K562 (cell line): ENCODE measurements at regions not wholly inside any gene's neighbourhood (a gene's known extent, or its start where the extent isn't known, plus 50 kb on each side); places are given as distances from the start of the nearest gene placed in this dataset.

Experiments used
- HCFC1 ChIP-seq: IDR thresholded peaks from 2 replicates; pipeline ENCODE4 v1.6.1; 2012; ENCODE audit warnings: low read depth, low read length, improper control_type of control experiment
- KAT2B ChIP-seq: IDR thresholded peaks from one replicate; pipeline ENCODE4 v1.6.1; 2012; ENCODE audit warnings: low read depth, mild to moderate bottlenecking, control low read depth, inconsistent platforms, low read length, moderate library complexity
- NR4A1 ChIP-seq, 2 experiments: fragments of 250-450 bp in 1 of 2; fragments of 450-650 bp in 1 of 2; sonication (Bioruptor Pico) in 1 of 2; IDR thresholded peaks; 2 replicates each; pipeline versions ENCODE4 v1.4.0 to v1.6.1; 2016 to 2020; ENCODE audit warnings: mild to moderate bottlenecking in 2 of 2, missing compliant biosample characterization in 1 of 2, missing genetic modification characterization in 1 of 2, moderate library complexity in 1 of 2
- POLR2A ChIP-seq: fragments of 450-650 bp; conservative IDR thresholded peaks from 2 replicates; pipeline ENCODE4 v1.6.1; 2016
- POLR2AphosphoS5 ChIP-seq: IDR thresholded peaks from 2 replicates; pipeline ENCODE4 v1.6.1; 2011; ENCODE audit warnings: mild to moderate bottlenecking, low read depth, low read length, moderate library complexity; ENCODE audit not compliant: control insufficient read depth, insufficient read depth
- SMARCC2 ChIP-seq: fragments of 450-650 bp; IDR thresholded peaks from 2 replicates; pipeline ENCODE4 v1.6.1; 2017; ENCODE audit warnings: antibody characterized with exemption, moderate library complexity, mild to moderate bottlenecking, low read depth
- SP2 ChIP-seq: IDR thresholded peaks from 2 replicates; pipeline ENCODE4 v1.6.1; 2011; ENCODE audit warnings: mild to moderate bottlenecking, low read depth, low read length, moderate library complexity; ENCODE audit not compliant: poor library complexity, severe bottlenecking; ENCODE audit errors: extremely low read depth
- SRF ChIP-seq, 2 experiments: fragments of 250-450, 450-650 bp in 1 of 2; sonication (Bioruptor Pico) in 1 of 2; sonication (generic) in 1 of 2; formaldehyde crosslinking; IDR thresholded peaks; 2 replicates each; pipeline versions ENCODE4 v1.5.0 to v1.5.1; 2020 to 2022; ENCODE audit warnings: mild to moderate bottlenecking in 1 of 2, missing genetic modification reagents in 1 of 2
- ZNF140 ChIP-seq: fragments of 250-450 bp; sonication (Bioruptor Pico); IDR thresholded peaks from 2 replicates; pipeline ENCODE4 v1.8.0; 2021; ENCODE audit warnings: moderate library complexity, mild to moderate bottlenecking, inconsistent platforms
- ZNF274 ChIP-seq: IDR thresholded peaks from 2 replicates; pipeline ENCODE4 v1.6.1; 2011; ENCODE audit warnings: low read depth, mild to moderate bottlenecking, low read length, moderate library complexity, borderline replicate concordance
- TF ChIP-seq, protein P1 (sequence below), 3 experiments: IDR thresholded peaks in 2 of 3; conservative IDR thresholded peaks in 1 of 3; 2 replicates each; pipeline ENCODE4 v1.5.1; 2011 to 2012; ENCODE audit warnings: low read length in 3 of 3, mild to moderate bottlenecking in 3 of 3, control low read depth in 2 of 3, improper control_type of control experiment in 1 of 3, inconsistent platforms in 1 of 3, low read depth in 1 of 3, mixed read lengths in 1 of 3, moderate library complexity in 1 of 3; ENCODE audit not compliant: insufficient read depth in 2 of 3
- TF ChIP-seq, protein P2 (sequence below): sonication (generic); formaldehyde crosslinking; IDR thresholded peaks from 2 replicates; pipeline ENCODE4 v1.9.0; 2022; ENCODE audit warnings: mild to moderate bottlenecking, missing genetic modification reagents
- TF ChIP-seq, protein P3 (sequence below): IDR thresholded peaks from 2 replicates; pipeline ENCODE4 v1.6.1; 2016; ENCODE audit warnings: missing genetic modification characterization, missing compliant biosample characterization
- TF ChIP-seq, protein P4 (sequence below): fragments of 450-650 bp; IDR thresholded peaks from 2 replicates; pipeline ENCODE4 v1.6.1; 2018; ENCODE audit warnings: mild to moderate bottlenecking, low read depth; ENCODE audit not compliant: partially characterized antibody

DNA sequence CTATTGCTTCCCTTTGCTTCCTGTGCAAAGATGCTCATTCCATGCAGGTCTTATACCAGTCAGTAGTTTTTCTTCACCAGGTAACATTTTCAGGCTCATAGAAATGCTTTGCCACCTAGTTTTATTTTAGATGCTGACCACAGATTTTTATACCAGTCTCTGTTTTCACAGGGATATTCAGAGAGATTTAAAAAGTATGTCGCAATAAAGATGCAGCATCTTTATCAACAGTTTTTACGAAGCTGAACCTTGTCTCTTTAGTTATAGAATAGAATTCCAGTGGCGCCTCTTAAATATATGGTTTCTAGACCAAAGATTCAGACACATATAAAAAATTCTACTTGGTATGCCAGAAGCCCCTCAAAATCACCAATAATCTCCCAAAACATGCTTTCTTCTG, 155.7 kb upstream of the PCSK5 start:
- TF ChIP-seq HCFC1 (no peak), KAT2B (no peak), SRF (CRISPR knock-in tag; IDR thresholded peaks at IDR 0.05) (no peak), SP2 (no peak), SMARCC2 (no peak), POLR2AphosphoS5 (no peak), ZNF140 (no peak), NR4A1 (CRISPR knock-in tag; IDR thresholded peaks at IDR 0.05) (no peak), NR4A1 (tag; IDR thresholded peaks at IDR 0.05) (no peak), POLR2A (no peak), ZNF274 (no peak)
- TF ChIP-seq, protein P1, sequence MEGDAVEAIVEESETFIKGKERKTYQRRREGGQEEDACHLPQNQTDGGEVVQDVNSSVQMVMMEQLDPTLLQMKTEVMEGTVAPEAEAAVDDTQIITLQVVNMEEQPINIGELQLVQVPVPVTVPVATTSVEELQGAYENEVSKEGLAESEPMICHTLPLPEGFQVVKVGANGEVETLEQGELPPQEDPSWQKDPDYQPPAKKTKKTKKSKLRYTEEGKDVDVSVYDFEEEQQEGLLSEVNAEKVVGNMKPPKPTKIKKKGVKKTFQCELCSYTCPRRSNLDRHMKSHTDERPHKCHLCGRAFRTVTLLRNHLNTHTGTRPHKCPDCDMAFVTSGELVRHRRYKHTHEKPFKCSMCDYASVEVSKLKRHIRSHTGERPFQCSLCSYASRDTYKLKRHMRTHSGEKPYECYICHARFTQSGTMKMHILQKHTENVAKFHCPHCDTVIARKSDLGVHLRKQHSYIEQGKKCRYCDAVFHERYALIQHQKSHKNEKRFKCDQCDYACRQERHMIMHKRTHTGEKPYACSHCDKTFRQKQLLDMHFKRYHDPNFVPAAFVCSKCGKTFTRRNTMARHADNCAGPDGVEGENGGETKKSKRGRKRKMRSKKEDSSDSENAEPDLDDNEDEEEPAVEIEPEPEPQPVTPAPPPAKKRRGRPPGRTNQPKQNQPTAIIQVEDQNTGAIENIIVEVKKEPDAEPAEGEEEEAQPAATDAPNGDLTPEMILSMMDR (IDR thresholded peaks at IDR 0.05 in 2 of 3, conservative IDR thresholded peaks at IDR 0.05 in 1 of 3; ENCODE audit: insufficient read depth in 2 of 3, low read depth in 1 of 3, low read length in 3 of 3): no peak
- TF ChIP-seq, protein P2, sequence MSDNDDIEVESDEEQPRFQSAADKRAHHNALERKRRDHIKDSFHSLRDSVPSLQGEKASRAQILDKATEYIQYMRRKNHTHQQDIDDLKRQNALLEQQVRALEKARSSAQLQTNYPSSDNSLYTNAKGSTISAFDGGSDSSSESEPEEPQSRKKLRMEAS: no peak
- TF ChIP-seq, protein P3, sequence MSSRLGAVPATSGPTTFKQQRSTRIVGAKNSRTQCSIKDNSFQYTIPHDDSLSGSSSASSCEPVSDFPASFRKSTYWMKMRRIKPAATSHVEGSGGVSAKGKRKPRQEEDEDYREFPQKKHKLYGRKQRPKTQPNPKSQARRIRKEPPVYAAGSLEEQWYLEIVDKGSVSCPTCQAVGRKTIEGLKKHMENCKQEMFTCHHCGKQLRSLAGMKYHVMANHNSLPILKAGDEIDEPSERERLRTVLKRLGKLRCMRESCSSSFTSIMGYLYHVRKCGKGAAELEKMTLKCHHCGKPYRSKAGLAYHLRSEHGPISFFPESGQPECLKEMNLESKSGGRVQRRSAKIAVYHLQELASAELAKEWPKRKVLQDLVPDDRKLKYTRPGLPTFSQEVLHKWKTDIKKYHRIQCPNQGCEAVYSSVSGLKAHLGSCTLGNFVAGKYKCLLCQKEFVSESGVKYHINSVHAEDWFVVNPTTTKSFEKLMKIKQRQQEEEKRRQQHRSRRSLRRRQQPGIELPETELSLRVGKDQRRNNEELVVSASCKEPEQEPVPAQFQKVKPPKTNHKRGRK (tag): no peak
- TF ChIP-seq, protein P4, sequence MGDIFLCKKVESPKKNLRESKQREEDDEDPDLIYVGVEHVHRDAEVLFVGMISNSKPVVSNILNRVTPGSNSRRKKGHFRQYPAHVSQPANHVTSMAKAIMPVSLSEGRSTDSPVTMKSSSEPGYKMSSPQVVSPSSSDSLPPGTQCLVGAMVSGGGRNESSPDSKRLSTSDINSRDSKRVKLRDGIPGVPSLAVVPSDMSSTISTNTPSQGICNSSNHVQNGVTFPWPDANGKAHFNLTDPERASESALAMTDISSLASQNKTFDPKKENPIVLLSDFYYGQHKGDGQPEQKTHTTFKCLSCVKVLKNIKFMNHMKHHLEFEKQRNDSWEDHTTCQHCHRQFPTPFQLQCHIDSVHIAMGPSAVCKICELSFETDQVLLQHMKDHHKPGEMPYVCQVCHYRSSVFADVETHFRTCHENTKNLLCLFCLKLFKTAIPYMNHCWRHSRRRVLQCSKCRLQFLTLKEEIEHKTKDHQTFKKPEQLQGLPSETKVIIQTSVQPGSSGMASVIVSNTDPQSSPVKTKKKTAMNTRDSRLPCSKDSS: no peak
